Heart left ventricle (tissue), 16 donors: ENCODE measurements at regions not wholly inside any gene's neighbourhood (a gene's known extent, or its start where the extent isn't known, plus 50 kb on each side); places are given as distances from the start of the nearest gene placed in this dataset.

Source experiments
- ATAC-seq, 4 donors: fragments of 200-7000 bp; cut with Tn5 transposase; one replicate each; pipeline ENCODE4 v1.9.1; 2020 to 2022; ENCODE audit warnings: moderate library complexity in 4 of 4, mild to moderate bottlenecking in 3 of 4, moderate number of reproducible peaks in 1 of 4
- DNase-seq, 5 donors: peaks; one replicate each; pipeline ENCODE4 v3.0.0-alpha.2; 2020
- H3K27ac ChIP-seq, 12 donors: fragments of 200-600 bp; sonication (generic) in 4 of 12; one replicate each; pipeline versions ENCODE4 v1.5.0 to v1.8.0; 2016 to 2022; ENCODE audit warnings: mild to moderate bottlenecking in 2 of 12
- H3K27me3 ChIP-seq, 9 donors: fragments of 200-600 bp; sonication (generic) in 2 of 9; one replicate each; pipeline versions ENCODE4 v1.5.1 to v1.8.0; 2016 to 2022; ENCODE audit warnings: mild to moderate bottlenecking in 3 of 9
- H3K36me3 ChIP-seq, 9 donors: fragments of 200-600 bp; sonication (generic) in 2 of 9; one replicate each; pipeline versions ENCODE4 v1.5.0 to v1.8.0; 2018 to 2022; ENCODE audit warnings: mild to moderate bottlenecking in 2 of 9
- H3K4me1 ChIP-seq, 12 donors: fragments of 200-600 bp; sonication (generic) in 4 of 12; one replicate each; pipeline versions ENCODE4 v1.5.0 to v1.8.0; 2016 to 2022; ENCODE audit warnings: mild to moderate bottlenecking in 3 of 12
- H3K4me3 ChIP-seq, 12 donors: fragments of 200-600 bp; sonication (generic) in 4 of 12; one replicate each; pipeline versions ENCODE4 v1.5.0 to v1.8.0; 2017 to 2022; ENCODE audit warnings: mild to moderate bottlenecking in 9 of 12, moderate library complexity in 4 of 12
- H3K9me3 ChIP-seq, 12 donors: fragments of 200-600 bp; sonication (generic) in 4 of 12; one replicate each; pipeline versions ENCODE4 v1.5.0 to v1.8.0; 2016 to 2022; ENCODE audit warnings: mild to moderate bottlenecking in 1 of 12
- POLR2A ChIP-seq, 2 donors: fragments of 450-650 bp; IDR thresholded peaks; one replicate each; pipeline ENCODE4 v1.6.1; 2017; ENCODE audit warnings: antibody characterized with exemption in 2 of 2, mild to moderate bottlenecking in 2 of 2, moderate library complexity in 2 of 2
- WGBS, 4 donors: extraction: QIAGEN DNeasy Blood & Tissue Kit in 2 of 4; methylation state at CpG; one replicate each; pipeline versions ENCODE4 v1.1.5 to v1.1.7; 2013 to 2018; 5-methylcytosine and 5-hydroxymethylcytosine counted together
- intact Hi-C, 10 donors: fragments of 100-400 bp; cut with DNase I; formaldehyde crosslinking; loops; one replicate each; pipeline versions ENCODE4 v1.11.1 to v1.14.2; 2022
- TF ChIP-seq, protein P1 (sequence below), 12 donors: fragments of 200-600 bp; sonication (generic) in 4 of 12; IDR thresholded peaks; one replicate each; pipeline versions ENCODE4 v1.5.0 to v1.8.0; 2018 to 2022; ENCODE audit warnings: antibody characterized with exemption in 12 of 12, mild to moderate bottlenecking in 5 of 12
- donor health status: ischemic (EF 13 %, LVEDD 7.1; RV severe dilation, severe dysfunction).
- donor health status: healthy with polysubstance abuse.
- donor health status: DM: no; HTN: yes; CAD: no.
- donor health status: DM: no; HTN: no; CAD: no.
- donor health status: ischemic (EF 25% LVEDD 6.9; RV normal size, moderate dysfunction).
- donor health status: ischemic (EF 25% LVEDD 5.7; RV mildly dilated, moderate dysfunction).
- donor health status: healthy.
- donor health status: DM: yes; HTN: yes; CAD: no.
- donor health status: ischemic (EF 35%, LVEDD 5.7; RV mildly dilated, moderate dysfunction).
- donor health status: nonischemic (EF 11% LVEDD 7.7; RV severe dilation, severe dysfunction).
- donor health status: DM: yes; HTN: yes; CAD: no.
- donor health status: PGD.
- donor health status: ischemic (EF 29% LVEDD 5.4; RV normal size, mild dysfunction).
- donor health status: nonischemic (EF 23%, LVEDD 6.1; RV moderate dilation, normal function).

DNA sequence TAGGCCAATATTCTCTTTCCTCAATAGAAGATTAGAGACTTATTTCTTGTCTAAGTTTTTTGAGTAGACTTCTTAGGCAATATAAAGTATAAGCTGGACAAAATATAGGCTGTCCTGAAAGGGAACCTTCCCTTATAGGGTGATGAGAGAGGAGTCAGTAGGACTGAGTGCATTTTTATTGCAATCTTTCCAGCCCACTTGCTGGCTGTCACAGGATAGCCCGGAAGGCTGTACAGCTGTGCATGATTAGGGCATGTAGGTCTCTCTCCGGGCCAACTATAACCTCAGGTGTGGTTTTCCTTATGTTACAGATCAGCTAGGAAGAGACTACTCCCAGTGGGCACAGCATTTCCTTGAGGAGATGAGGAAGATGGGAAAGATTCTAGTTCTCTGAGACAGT, 159.8 kb upstream of the MEF2C start:
- TF ChIP-seq, protein P1, sequence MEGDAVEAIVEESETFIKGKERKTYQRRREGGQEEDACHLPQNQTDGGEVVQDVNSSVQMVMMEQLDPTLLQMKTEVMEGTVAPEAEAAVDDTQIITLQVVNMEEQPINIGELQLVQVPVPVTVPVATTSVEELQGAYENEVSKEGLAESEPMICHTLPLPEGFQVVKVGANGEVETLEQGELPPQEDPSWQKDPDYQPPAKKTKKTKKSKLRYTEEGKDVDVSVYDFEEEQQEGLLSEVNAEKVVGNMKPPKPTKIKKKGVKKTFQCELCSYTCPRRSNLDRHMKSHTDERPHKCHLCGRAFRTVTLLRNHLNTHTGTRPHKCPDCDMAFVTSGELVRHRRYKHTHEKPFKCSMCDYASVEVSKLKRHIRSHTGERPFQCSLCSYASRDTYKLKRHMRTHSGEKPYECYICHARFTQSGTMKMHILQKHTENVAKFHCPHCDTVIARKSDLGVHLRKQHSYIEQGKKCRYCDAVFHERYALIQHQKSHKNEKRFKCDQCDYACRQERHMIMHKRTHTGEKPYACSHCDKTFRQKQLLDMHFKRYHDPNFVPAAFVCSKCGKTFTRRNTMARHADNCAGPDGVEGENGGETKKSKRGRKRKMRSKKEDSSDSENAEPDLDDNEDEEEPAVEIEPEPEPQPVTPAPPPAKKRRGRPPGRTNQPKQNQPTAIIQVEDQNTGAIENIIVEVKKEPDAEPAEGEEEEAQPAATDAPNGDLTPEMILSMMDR (IDR thresholded peaks at IDR 0.05), result no peak
- no peak for TF ChIP-seq POLR2A (IDR thresholded peaks at IDR 0.05)
- Histone ChIP-seq H3K9me3 (no peaks in the 10 kb centered on the region), H3K27me3 (no peaks in the 10 kb centered on the region), H3K36me3 (no peaks in the 10 kb centered on the region), H3K4me1 (peaks cover 0 to 16% (median 7%) of the 10 kb centered on the region in 12 donors), H3K27ac (no peak overlapping the region), H3K4me3 (no peak overlapping the region)
- WGBS, 4 donors, result 61 to 71% (median 66%) methylated on average over 2 of the region's 2 CpGs
- no peak for DNase-seq
- intact Hi-C loops, result no loop called here
- ATAC-seq, result no peak

DNA sequence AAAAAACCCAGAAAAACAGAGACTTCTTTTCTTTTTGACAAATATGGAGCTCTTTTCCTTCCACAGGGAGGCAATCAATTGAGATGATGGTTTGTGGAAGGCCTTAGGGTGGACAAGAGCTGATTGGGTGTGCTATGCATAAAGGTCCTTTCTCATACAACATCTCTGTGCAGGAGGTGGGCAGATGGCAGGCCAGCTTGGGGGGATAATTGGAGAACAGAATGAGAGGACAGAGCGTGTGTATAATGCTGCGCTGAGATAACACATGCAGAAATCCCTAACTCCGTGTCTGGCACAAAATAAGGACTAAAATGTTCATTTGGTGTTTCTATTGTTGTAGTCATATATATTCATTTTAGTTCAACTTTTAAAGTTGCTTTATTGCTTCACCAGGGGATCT, 159.0 kb upstream of the MEF2C start:
- Histone ChIP-seq H3K9me3 (no peaks in the 10 kb centered on the region), H3K27me3 (no peaks in the 10 kb centered on the region), H3K4me3 (no peak overlapping the region), H3K4me1 (peaks cover 0 to 21% (median 8%) of the 10 kb centered on the region in 12 donors), H3K27ac (peak overlapping the region in 1 of 12 donors; percentile 43), H3K36me3 (no peaks in the 10 kb centered on the region)
- ATAC-seq (no peak), DNase-seq (no peak)
- 88 to 98% (median 94%) methylated on average over 3 of the region's 3 CpGs for WGBS, 4 donors
- TF ChIP-seq, protein P1 (IDR thresholded peaks at IDR 0.05), result no peak
- no peak for TF ChIP-seq POLR2A (IDR thresholded peaks at IDR 0.05)
- intact Hi-C loops, result no loop called here

DNA sequence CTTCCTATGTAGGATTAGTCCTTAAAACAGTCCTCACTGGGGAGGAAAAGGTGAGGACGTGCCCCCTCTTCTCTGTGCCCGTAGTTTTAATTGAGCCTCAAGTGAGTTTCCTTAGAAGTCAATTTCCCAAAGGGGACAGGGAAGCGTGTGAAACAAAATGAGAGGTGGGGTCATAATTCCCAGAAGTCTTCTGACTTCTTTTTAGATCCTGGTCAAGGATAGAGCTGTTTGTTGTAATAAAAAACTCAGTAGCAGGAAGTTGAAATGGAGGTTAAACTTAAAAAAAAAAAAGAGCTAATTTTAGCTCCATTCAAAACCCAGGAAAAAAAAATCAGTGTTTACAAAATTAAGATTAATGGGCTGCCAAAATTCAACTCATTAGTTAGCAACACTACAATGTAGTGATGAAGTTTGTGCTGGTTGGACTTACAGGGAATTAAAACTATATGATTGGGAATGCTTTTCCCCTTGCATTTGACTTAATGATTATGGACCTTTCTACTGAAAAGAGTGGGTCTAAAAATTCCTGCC, 158.3 kb upstream of the MEF2C start:
- no peak for TF ChIP-seq POLR2A (IDR thresholded peaks at IDR 0.05)
- TF ChIP-seq, protein P1 (IDR thresholded peaks at IDR 0.05), result no peak
- Histone ChIP-seq H3K27ac (peak overlapping the region in 4 of 12 donors; percentile 0 to 59 (median 18)), H3K36me3 (no peaks in the 10 kb centered on the region), H3K4me1 (peaks cover 0 to 21% (median 8%) of the 10 kb centered on the region in 12 donors), H3K9me3 (no peaks in the 10 kb centered on the region), H3K4me3 (no peak overlapping the region), H3K27me3 (no peaks in the 10 kb centered on the region)
- peak in 2 of 4 donors; percentile 33 to 52 for ATAC-seq
- intact Hi-C loops, result no loop called here
- WGBS, 4 donors, result 48 to 69% (median 57%) methylated on average over 3 of the region's 3 CpGs
- DNase-seq, result no peak

DNA sequence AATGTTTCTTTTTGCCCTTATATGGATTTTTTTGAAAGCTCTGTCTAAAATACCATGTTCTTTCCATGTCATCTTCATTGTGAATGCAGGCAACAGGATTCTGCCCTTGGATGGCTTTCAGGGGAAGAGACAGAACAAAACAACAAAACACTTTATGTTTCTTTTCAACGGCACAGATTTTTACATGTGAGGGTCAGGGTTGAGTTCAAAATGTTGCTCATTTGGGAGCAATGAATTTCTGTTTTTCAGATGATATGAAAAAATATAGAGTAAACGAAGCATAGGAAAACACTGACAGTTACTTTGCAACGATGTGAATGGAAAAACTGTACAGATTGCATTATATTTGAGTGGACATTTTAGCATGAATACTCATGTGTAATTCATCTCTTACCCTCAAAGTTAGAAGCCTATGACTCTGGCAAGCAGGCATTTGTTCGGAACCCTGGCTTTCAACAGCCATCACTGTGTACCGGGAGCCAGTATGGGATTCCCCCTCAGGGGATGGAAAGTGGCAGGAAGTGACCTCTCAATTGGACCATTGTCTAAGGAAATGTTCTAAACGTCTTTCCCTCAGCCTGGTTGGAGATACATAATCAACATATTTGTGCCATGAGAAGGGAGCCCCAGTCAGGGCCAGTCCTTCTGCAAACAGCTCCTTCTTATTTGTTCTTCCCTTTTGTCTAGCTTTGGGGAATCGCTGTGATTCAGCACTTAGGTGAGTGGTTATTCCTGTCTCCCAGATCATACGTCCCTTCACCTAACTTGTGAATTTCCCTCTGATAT, 153.9 kb upstream of the MEF2C start:
- H3K4me1 ChIP-seq, result peaks cover 0 to 18% (median 5%) of the 10 kb centered on the region in 12 donors
- peak overlapping the region in 3 of 12 donors; percentile 18 to 37 (median 29) for H3K27ac ChIP-seq
- WGBS, 4 donors, result 51 to 63% (median 55%) methylated on average over 8 of the region's 8 CpGs
- TF ChIP-seq, protein P1 (IDR thresholded peaks at IDR 0.05), result no peak
- no peak for TF ChIP-seq POLR2A (IDR thresholded peaks at IDR 0.05)
- no peaks in the 10 kb centered on the region for H3K9me3 ChIP-seq
- no peak overlapping the region for H3K4me3 ChIP-seq
- H3K36me3 ChIP-seq, result no peaks in the 10 kb centered on the region
- no peak for DNase-seq
- peak in 1 of 4 donors; percentile 30 for ATAC-seq
- intact Hi-C loops, result no loop called here
- H3K27me3 ChIP-seq, result no peaks in the 10 kb centered on the region
